Dendritic cell treated with granulocyte-macrophage colony-stimulating factor and Interleukin-4, amounts not matched to agents 40 ng/mL and 50 ng/mL, for 4 days (primary cell): ENCODE measurements at regions not wholly inside any gene's neighbourhood (a gene's known extent, or its start where the extent isn't known, plus 50 kb on each side); places are given as distances from the start of the nearest gene placed in this dataset.
"Not testable (repeated sequence)": the region's sequence is repeated elsewhere in the genome, so short reads cannot be mapped to it uniquely, and the experiment has no call there.

Source experiments
- H3K27ac Mint-ChIP-seq: one replicate; pipeline ENCODE4 v1.8.0; 2022; ENCODE audit warnings: mild to moderate bottlenecking, mixed read lengths
- H3K27me3 Mint-ChIP-seq: one replicate; pipeline ENCODE4 v1.8.0; 2022; ENCODE audit warnings: mild to moderate bottlenecking, mixed read lengths
- H3K36me3 Mint-ChIP-seq: one replicate; pipeline ENCODE4 v1.8.0; 2022; ENCODE audit warnings: low read depth, mixed read lengths
- H3K4me1 Mint-ChIP-seq: one replicate; pipeline ENCODE4 v1.8.0; 2022; ENCODE audit warnings: low read depth, mixed read lengths
- H3K4me3 Mint-ChIP-seq: one replicate; pipeline ENCODE4 v1.8.0; 2022; ENCODE audit warnings: mild to moderate bottlenecking, moderate library complexity, mixed read lengths
- H3K9me3 Mint-ChIP-seq: one replicate; pipeline ENCODE4 v1.8.0; 2022; ENCODE audit warnings: mixed read lengths
- intact Hi-C: fragments of 100-400 bp; cut with micrococcal nuclease; formaldehyde crosslinking; loops from one replicate; pipeline ENCODE4 v1.15.0; 2022

GRCh38 chr6:81987293-81987692, 234.8 kb upstream of the TENT5A start:
- H3K36me3 Mint-ChIP-seq = no peaks in the 10 kb centered on the region
- intact Hi-C loops = no loop called here

GRCh38 chr6:81985191-81985590, 232.7 kb upstream of the TENT5A start:
- intact Hi-C loops = no loop called here
- Mint-ChIP-seq H3K36me3 (no peaks in the 10 kb centered on the region), H3K4me3 (no peak overlapping the region), H3K27ac (no peak overlapping the region), H3K27me3 (no peaks in the 10 kb centered on the region), H3K9me3 (no peaks in the 10 kb centered on the region), H3K4me1 (peaks cover 7% of the 10 kb centered on the region)

More at GRCh38 chr6:81987293-81987692, 234.8 kb upstream of the TENT5A start:
- no peaks in the 10 kb centered on the region for H3K27me3 Mint-ChIP-seq
- no peaks in the 10 kb centered on the region for H3K4me1 Mint-ChIP-seq
- H3K9me3 Mint-ChIP-seq = no peaks in the 10 kb centered on the region
- H3K4me3 Mint-ChIP-seq = no peak overlapping the region
- no peak overlapping the region for H3K27ac Mint-ChIP-seq

GRCh38 chr6:81984599-81984998, 232.1 kb upstream of the TENT5A start:
- Mint-ChIP-seq H3K9me3 (no peaks in the 10 kb centered on the region), H3K36me3 (no peaks in the 10 kb centered on the region), H3K4me3 (no peak overlapping the region), H3K4me1 (peaks cover 7% of the 10 kb centered on the region), H3K27me3 (no peaks in the 10 kb centered on the region), H3K27ac (no peak overlapping the region)
- intact Hi-C loops = no loop called here

- intact Hi-C loops = loop anchor here (2.0 kb wide), 1 partner anchor 1377 kb away; no protein-coding TSS in a partner anchor
- H3K4me1 Mint-ChIP-seq = peaks cover 7% of the 10 kb centered on the region
- no peaks in the 10 kb centered on the region for H3K36me3 Mint-ChIP-seq
- H3K9me3 Mint-ChIP-seq = no peaks in the 10 kb centered on the region
- H3K27me3 Mint-ChIP-seq = no peaks in the 10 kb centered on the region
- H3K4me3 Mint-ChIP-seq = no peak overlapping the region
- H3K27ac Mint-ChIP-seq = no peak overlapping the region
Measured at GRCh38 chr6:81981812-81982211, 229.3 kb upstream of the TENT5A start.

GRCh38 chr6:81979767-81980166, 227.3 kb upstream of the TENT5A start:
- Mint-ChIP-seq H3K27me3 (no peaks in the 10 kb centered on the region), H3K36me3 (no peaks in the 10 kb centered on the region), H3K9me3 (peaks cover 6% of the 10 kb centered on the region), H3K27ac (no peak overlapping the region), H3K4me3 (no peak overlapping the region), H3K4me1 (peaks cover 7% of the 10 kb centered on the region)
- intact Hi-C loops = loop anchor here (1.0 to 2.0 kb wide), 2 partner anchors 245 to 1375 kb away; no protein-coding TSS in a partner anchor

- Mint-ChIP-seq H3K36me3 (no peaks in the 10 kb centered on the region), H3K4me1 (peaks cover 7% of the 10 kb centered on the region), H3K27ac (no peak overlapping the region), H3K27me3 (no peaks in the 10 kb centered on the region), H3K4me3 (no peak overlapping the region), H3K9me3 (peaks cover 6% of the 10 kb centered on the region)
- intact Hi-C loops = no loop called here
Measured at GRCh38 chr6:81979329-81979728, 226.8 kb upstream of the TENT5A start.

GRCh38 chr6:81978230-81978629, 225.7 kb upstream of the TENT5A start:
- no peak overlapping the region for H3K27ac Mint-ChIP-seq
- H3K4me1 Mint-ChIP-seq = peaks cover 7% of the 10 kb centered on the region
- intact Hi-C loops = no loop called here
- H3K36me3 Mint-ChIP-seq = no peaks in the 10 kb centered on the region
- H3K9me3 Mint-ChIP-seq = peaks cover 8% of the 10 kb centered on the region
- H3K4me3 Mint-ChIP-seq = no peak overlapping the region
- no peaks in the 10 kb centered on the region for H3K27me3 Mint-ChIP-seq

- H3K36me3 Mint-ChIP-seq = no peaks in the 10 kb centered on the region
- no peak overlapping the region for H3K27ac Mint-ChIP-seq
- H3K4me1 Mint-ChIP-seq = peaks cover 7% of the 10 kb centered on the region
- H3K9me3 Mint-ChIP-seq = peaks cover 16% of the 10 kb centered on the region
- H3K27me3 Mint-ChIP-seq = no peaks in the 10 kb centered on the region
- intact Hi-C loops = no loop called here
- H3K4me3 Mint-ChIP-seq = no peak overlapping the region
Measured at GRCh38 chr6:81977486-81977885, 225.0 kb upstream of the TENT5A start.

- H3K36me3 Mint-ChIP-seq = no peaks in the 10 kb centered on the region
- intact Hi-C loops = no loop called here
- H3K27me3 Mint-ChIP-seq = no peaks in the 10 kb centered on the region
- no peak overlapping the region for H3K27ac Mint-ChIP-seq
- peaks cover 26% of the 10 kb centered on the region for H3K9me3 Mint-ChIP-seq
- peaks cover 15% of the 10 kb centered on the region for H3K4me1 Mint-ChIP-seq
- H3K4me3 Mint-ChIP-seq = no peak overlapping the region
Measured at GRCh38 chr6:81969814-81970213, 217.3 kb upstream of the TENT5A start.

GRCh38 chr6:81969011-81969410, 216.5 kb upstream of the TENT5A start:
- Mint-ChIP-seq H3K27ac (no peak overlapping the region), H3K9me3 (peaks cover 26% of the 10 kb centered on the region), H3K36me3 (no peaks in the 10 kb centered on the region), H3K4me3 (no peak overlapping the region), H3K27me3 (no peaks in the 10 kb centered on the region), H3K4me1 (peaks cover 15% of the 10 kb centered on the region)
- intact Hi-C loops = no loop called here

GRCh38 chr6:81966968-81967367, 214.5 kb upstream of the TENT5A start:
- Mint-ChIP-seq H3K36me3 (no peaks in the 10 kb centered on the region), H3K4me3 (no peak overlapping the region), H3K27me3 (no peaks in the 10 kb centered on the region), H3K4me1 (peaks cover 23% of the 10 kb centered on the region), H3K9me3 (peaks cover 11% of the 10 kb centered on the region), H3K27ac (no peak overlapping the region)
- intact Hi-C loops = no loop called here

- peaks cover 6% of the 10 kb centered on the region for H3K9me3 Mint-ChIP-seq
- intact Hi-C loops = no loop called here
Measured at GRCh38 chr6:81962198-81962597, 209.7 kb upstream of the TENT5A start.

GRCh38 chr6:81950877-81951276, 198.4 kb upstream of the TENT5A start:
- Mint-ChIP-seq H3K4me3 (no peak overlapping the region), H3K27me3 (no peaks in the 10 kb centered on the region), H3K36me3 (no peaks in the 10 kb centered on the region), H3K9me3 (no peaks in the 10 kb centered on the region), H3K27ac (no peak overlapping the region), H3K4me1 (peaks cover 16% of the 10 kb centered on the region)
- intact Hi-C loops = no loop called here

More at GRCh38 chr6:81962198-81962597, 209.7 kb upstream of the TENT5A start:
- Mint-ChIP-seq H3K4me3 (no peak overlapping the region), H3K27ac (no peak overlapping the region), H3K36me3 (no peaks in the 10 kb centered on the region), H3K27me3 (no peaks in the 10 kb centered on the region), H3K4me1 (peaks cover 15% of the 10 kb centered on the region)

- Mint-ChIP-seq H3K4me3 (no peak overlapping the region), H3K4me1 (peaks cover 16% of the 10 kb centered on the region), H3K27me3 (no peaks in the 10 kb centered on the region), H3K9me3 (no peaks in the 10 kb centered on the region), H3K27ac (no peak overlapping the region), H3K36me3 (no peaks in the 10 kb centered on the region)
- intact Hi-C loops = no loop called here
Measured at GRCh38 chr6:81948861-81949260, 196.4 kb upstream of the TENT5A start.

- not testable (repeated sequence) for H3K27ac Mint-ChIP-seq
Measured at GRCh38 chr6:81948196-81948595, 195.7 kb upstream of the TENT5A start.

More at GRCh38 chr6:81948196-81948595, 195.7 kb upstream of the TENT5A start:
- H3K4me3 Mint-ChIP-seq, H3K27me3 Mint-ChIP-seq, H3K36me3 Mint-ChIP-seq, H3K9me3 Mint-ChIP-seq, intact Hi-C loops: not testable (repeated sequence)
- H3K4me1 Mint-ChIP-seq = peaks cover 16% of the 10 kb centered on the region
